Colonic mucosa (tissue), 4 donors: ENCODE measurements at regions not wholly inside any gene's neighbourhood (a gene's known extent, or its start where the extent isn't known, plus 50 kb on each side); places are given as distances from the start of the nearest gene placed in this dataset.
A peak's percentile ranks its signal among the peaks of the same experiment; 100 is the strongest.
"Not testable (repeated sequence)": the region's sequence is repeated elsewhere in the genome, so short reads cannot be mapped to it uniquely, and the experiment has no call there.

Experiments
- DNase-seq: peaks from one replicate; pipeline ENCODE4 v3.0.0-alpha.2; 2020
- H3K27ac ChIP-seq: fragments of 200-600 bp; one replicate; pipeline ENCODE4 v1.8.0; 2021
- H3K27me3 ChIP-seq: fragments of 200-600 bp; one replicate; pipeline ENCODE4 v1.8.0; 2021
- H3K36me3 ChIP-seq: fragments of 200-600 bp; one replicate; pipeline ENCODE4 v1.8.0; 2021
- H3K4me1 ChIP-seq: fragments of 200-600 bp; one replicate; pipeline ENCODE4 v1.8.0; 2021; ENCODE audit warnings: mild to moderate bottlenecking
- H3K4me3 ChIP-seq: fragments of 200-600 bp; one replicate; pipeline ENCODE4 v1.8.0; 2021
- H3K9ac ChIP-seq, 2 donors: one replicate each; pipeline ENCODE4 v1.7.0; 2013; ENCODE audit warnings: control low read depth in 2 of 2, low read depth in 2 of 2, low read length in 2 of 2
- H3K9me3 ChIP-seq: fragments of 200-600 bp; one replicate; pipeline ENCODE4 v1.8.0; 2021
- intact Hi-C: fragments of 100-400 bp; cut with DNase I; formaldehyde crosslinking; loops from one replicate; pipeline ENCODE4 v1.14.1; 2022
- TF ChIP-seq, protein P1 (sequence below): fragments of 200-600 bp; IDR thresholded peaks from one replicate; pipeline ENCODE4 v1.8.0; 2022; ENCODE audit warnings: antibody characterized with exemption, mild to moderate bottlenecking
- donor health status: healthy.
- donor health status: DM: no; HTN: no; CAD: no.
- donor health status: DM: no; HTN: no; CAD: no.

- TF ChIP-seq, protein P1, sequence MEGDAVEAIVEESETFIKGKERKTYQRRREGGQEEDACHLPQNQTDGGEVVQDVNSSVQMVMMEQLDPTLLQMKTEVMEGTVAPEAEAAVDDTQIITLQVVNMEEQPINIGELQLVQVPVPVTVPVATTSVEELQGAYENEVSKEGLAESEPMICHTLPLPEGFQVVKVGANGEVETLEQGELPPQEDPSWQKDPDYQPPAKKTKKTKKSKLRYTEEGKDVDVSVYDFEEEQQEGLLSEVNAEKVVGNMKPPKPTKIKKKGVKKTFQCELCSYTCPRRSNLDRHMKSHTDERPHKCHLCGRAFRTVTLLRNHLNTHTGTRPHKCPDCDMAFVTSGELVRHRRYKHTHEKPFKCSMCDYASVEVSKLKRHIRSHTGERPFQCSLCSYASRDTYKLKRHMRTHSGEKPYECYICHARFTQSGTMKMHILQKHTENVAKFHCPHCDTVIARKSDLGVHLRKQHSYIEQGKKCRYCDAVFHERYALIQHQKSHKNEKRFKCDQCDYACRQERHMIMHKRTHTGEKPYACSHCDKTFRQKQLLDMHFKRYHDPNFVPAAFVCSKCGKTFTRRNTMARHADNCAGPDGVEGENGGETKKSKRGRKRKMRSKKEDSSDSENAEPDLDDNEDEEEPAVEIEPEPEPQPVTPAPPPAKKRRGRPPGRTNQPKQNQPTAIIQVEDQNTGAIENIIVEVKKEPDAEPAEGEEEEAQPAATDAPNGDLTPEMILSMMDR: no peak
- no peaks in the 10 kb centered on the region for H3K36me3 ChIP-seq
- H3K4me1 ChIP-seq: no peaks in the 10 kb centered on the region
- H3K4me3 ChIP-seq: no peak overlapping the region
- intact Hi-C loops: no loop called here
- no peaks in the 10 kb centered on the region for H3K9me3 ChIP-seq
- H3K27me3 ChIP-seq: no peaks in the 10 kb centered on the region
- no peak overlapping the region for H3K9ac ChIP-seq
- no peak for DNase-seq
- H3K27ac ChIP-seq: no peak overlapping the region
Observed at GRCh38 chr7:34569975-34570699, 87.9 kb upstream of the NPSR1 start.

DNA sequence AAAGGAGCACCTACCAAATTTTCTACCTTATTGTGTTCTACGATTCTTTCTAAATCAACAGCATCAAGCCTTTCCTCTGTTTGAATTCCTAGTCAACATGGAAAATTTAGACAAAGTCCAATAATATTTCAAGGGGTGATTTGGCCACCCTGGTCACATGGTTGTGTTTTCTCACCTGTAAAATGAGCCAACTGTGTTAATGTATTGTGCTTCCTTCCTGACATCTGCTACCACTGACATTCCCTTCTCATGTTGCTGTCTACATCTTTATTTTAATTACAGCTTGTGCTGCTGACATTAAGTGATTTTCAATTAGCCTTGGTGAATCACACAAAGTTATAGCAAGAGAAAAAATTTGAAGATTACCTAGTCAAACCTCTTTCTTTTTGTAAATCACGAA, 83.0 kb upstream of the NPSR1 start:
- TF ChIP-seq, protein P1: no peak
- H3K27ac ChIP-seq: no peak overlapping the region
- H3K9me3 ChIP-seq: no peaks in the 10 kb centered on the region
- no peak for DNase-seq
- intact Hi-C loops: no loop called here
- no peaks in the 10 kb centered on the region for H3K4me1 ChIP-seq
- no peak overlapping the region for H3K9ac ChIP-seq
- no peaks in the 10 kb centered on the region for H3K27me3 ChIP-seq
- no peak overlapping the region for H3K4me3 ChIP-seq
- H3K36me3 ChIP-seq: no peaks in the 10 kb centered on the region

- H3K36me3 ChIP-seq, H3K4me1 ChIP-seq, H3K27me3 ChIP-seq, H3K27ac ChIP-seq, H3K9me3 ChIP-seq, H3K4me3 ChIP-seq, H3K9ac ChIP-seq, DNase-seq, intact Hi-C loops: not testable (repeated sequence)
Observed at GRCh38 chr7:34577934-34578333, 80.1 kb upstream of the NPSR1 start.

- H3K36me3 ChIP-seq, H3K4me3 ChIP-seq, DNase-seq, H3K27me3 ChIP-seq, H3K27ac ChIP-seq, H3K9ac ChIP-seq, H3K9me3 ChIP-seq, intact Hi-C loops, H3K4me1 ChIP-seq: not testable (repeated sequence)
Observed at GRCh38 chr7:34581698-34582097, 76.3 kb upstream of the NPSR1 start.

- TF ChIP-seq, protein P1: no peak
- Histone ChIP-seq H3K36me3 (no peaks in the 10 kb centered on the region), H3K9ac (no peak overlapping the region), H3K27ac (no peak overlapping the region), H3K4me3 (no peak overlapping the region), H3K9me3 (no peaks in the 10 kb centered on the region), H3K4me1 (no peaks in the 10 kb centered on the region), H3K27me3 (no peaks in the 10 kb centered on the region)
- intact Hi-C loops: no loop called here
- DNase-seq: no peak
Observed at GRCh38 chr7:34584526-34584925, 73.5 kb upstream of the NPSR1 start.

DNA sequence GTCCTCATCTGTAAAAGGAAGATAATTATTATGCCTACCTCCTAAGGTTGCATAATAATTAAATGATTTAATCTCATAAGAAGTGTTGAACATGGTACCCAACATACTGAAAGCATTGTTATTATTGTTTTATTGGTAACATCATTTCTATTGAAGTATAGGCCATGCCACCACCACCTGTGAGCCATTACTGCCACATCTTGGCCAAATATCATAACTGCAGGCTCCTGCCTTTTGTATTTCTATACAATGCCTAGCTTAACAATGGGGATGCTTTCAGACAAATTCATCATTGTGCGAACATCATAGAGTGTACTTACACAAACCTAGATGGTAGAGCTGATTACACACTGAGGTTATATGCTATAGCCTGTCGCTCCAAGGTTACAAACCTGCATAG, 61.1 kb upstream of the NPSR1 start:
- Histone ChIP-seq H3K27ac (no peak overlapping the region), H3K9me3 (no peaks in the 10 kb centered on the region), H3K4me3 (no peak overlapping the region), H3K9ac (no peak overlapping the region), H3K27me3 (no peaks in the 10 kb centered on the region), H3K4me1 (no peaks in the 10 kb centered on the region), H3K36me3 (no peaks in the 10 kb centered on the region)
- intact Hi-C loops: no loop called here
- no peak for DNase-seq
- TF ChIP-seq, protein P1: peak; percentile 26
